NT2/D1 (cell line): ENCODE measurements at regions not wholly inside any gene's neighbourhood (a gene's known extent, or its start where the extent isn't known, plus 50 kb on each side); places are given as distances from the start of the nearest gene placed in this dataset.

ENCODE experiments used
- DNase-seq: peaks from one replicate; pipeline ENCODE4 v3.0.0-alpha.2; 2011; ENCODE audit warnings: low read depth, low spot score
- H3K27me3 ChIP-seq: 2 replicates; pipeline ENCODE4 v1.6.0; 2011; ENCODE audit warnings: mild to moderate bottlenecking; ENCODE audit not compliant: insufficient read length, insufficient read depth
- H3K36me3 ChIP-seq: 2 replicates; pipeline ENCODE4 v1.6.1; 2011; ENCODE audit warnings: mild to moderate bottlenecking, low read length, mixed read lengths; ENCODE audit not compliant: insufficient read depth, insufficient read length
- H3K4me1 ChIP-seq: 2 replicates; pipeline ENCODE4 v1.5.1; 2011; ENCODE audit not compliant: insufficient read depth, insufficient read length
- H3K4me3 ChIP-seq: 2 replicates; pipeline ENCODE4 v1.5.1; 2011; ENCODE audit warnings: low read depth; ENCODE audit not compliant: insufficient read length
- H3K9ac ChIP-seq: 2 replicates; pipeline ENCODE4 v1.6.0; 2011; ENCODE audit warnings: low read depth; ENCODE audit not compliant: insufficient read length
- H3K9me3 ChIP-seq: 2 replicates; pipeline ENCODE4 v1.5.1; 2011; ENCODE audit warnings: mild to moderate bottlenecking, low read length; ENCODE audit not compliant: insufficient read depth
- SUZ12 ChIP-seq: IDR thresholded peaks from 2 replicates; pipeline ENCODE4 v1.6.1; 2011; ENCODE audit not compliant: insufficient read length, insufficient read depth; ENCODE audit errors: extremely low read depth
- YY1 ChIP-seq: IDR thresholded peaks from 2 replicates; pipeline ENCODE4 v1.6.1; 2011; ENCODE audit not compliant: insufficient read length, insufficient read depth
- ZNF274 ChIP-seq: IDR thresholded peaks from 2 replicates; pipeline ENCODE4 v1.6.1; 2011; ENCODE audit warnings: mild to moderate bottlenecking, low read depth, low read length

GRCh38 chr5:164498438-164498837 is 993.0 kb downstream of the MAT2B start:
- no peak for TF ChIP-seq YY1
- no peak for TF ChIP-seq ZNF274
- TF ChIP-seq SUZ12, result no peak
- Histone ChIP-seq H3K36me3 (no peaks in the 10 kb centered on the region), H3K9me3 (no peaks in the 10 kb centered on the region), H3K4me1 (no peaks in the 10 kb centered on the region), H3K4me3 (no peak overlapping the region), H3K9ac (no peak overlapping the region), H3K27me3 (no peaks in the 10 kb centered on the region)
- DNase-seq, result peak; percentile 27

- TF ChIP-seq SUZ12 (no peak), ZNF274 (no peak), YY1 (no peak)
Observed at GRCh38 chr5:164500856-164501255, 995.4 kb downstream of the MAT2B start.

GRCh38 chr5:164501344-164501743 is 995.9 kb downstream of the MAT2B start:
- Histone ChIP-seq H3K9me3 (no peaks in the 10 kb centered on the region), H3K36me3 (no peaks in the 10 kb centered on the region), H3K27me3 (no peaks in the 10 kb centered on the region), H3K4me1 (no peaks in the 10 kb centered on the region), H3K4me3 (no peak overlapping the region), H3K9ac (no peak overlapping the region)
- no peak for DNase-seq
- TF ChIP-seq YY1, result no peak
- no peak for TF ChIP-seq ZNF274
- TF ChIP-seq SUZ12, result no peak

More at GRCh38 chr5:164500856-164501255, 995.4 kb downstream of the MAT2B start:
- H3K4me3 ChIP-seq, result no peak overlapping the region
- no peak overlapping the region for H3K9ac ChIP-seq
- no peaks in the 10 kb centered on the region for H3K36me3 ChIP-seq
- no peaks in the 10 kb centered on the region for H3K4me1 ChIP-seq
- H3K9me3 ChIP-seq, result no peaks in the 10 kb centered on the region
- no peak for DNase-seq
- H3K27me3 ChIP-seq, result no peaks in the 10 kb centered on the region

- Histone ChIP-seq H3K27me3 (no peaks in the 10 kb centered on the region), H3K4me3 (no peak overlapping the region), H3K36me3 (no peaks in the 10 kb centered on the region), H3K9ac (no peak overlapping the region), H3K4me1 (no peaks in the 10 kb centered on the region), H3K9me3 (no peaks in the 10 kb centered on the region)
- TF ChIP-seq ZNF274 (no peak), YY1 (no peak), SUZ12 (no peak)
- DNase-seq, result peak; percentile 30
Observed at GRCh38 chr5:164504141-164504772, 998.8 kb downstream of the MAT2B start.

- H3K27me3 ChIP-seq, result no peaks in the 10 kb centered on the region
- DNase-seq, result no peak
- H3K4me3 ChIP-seq, result no peak overlapping the region
- no peaks in the 10 kb centered on the region for H3K4me1 ChIP-seq
- TF ChIP-seq YY1 (no peak), ZNF274 (no peak), SUZ12 (no peak)
- no peaks in the 10 kb centered on the region for H3K36me3 ChIP-seq
- H3K9ac ChIP-seq, result no peak overlapping the region
- H3K9me3 ChIP-seq, result no peaks in the 10 kb centered on the region
Observed at GRCh38 chr5:164505791-164506190, 1000.4 kb downstream of the MAT2B start.

GRCh38 chr5:164518067-164518740 is 1012.8 kb downstream of the MAT2B start:
- no peak for TF ChIP-seq ZNF274
- no peak for TF ChIP-seq SUZ12
- no peak for TF ChIP-seq YY1
- Histone ChIP-seq H3K27me3 (no peaks in the 10 kb centered on the region), H3K9me3 (0 out of 2 replicates have a peak, but pooled peaks cover 2% of the 10 kb centered on the region), H3K4me3 (no peak overlapping the region), H3K9ac (no peak overlapping the region), H3K36me3 (no peaks in the 10 kb centered on the region), H3K4me1 (no peaks in the 10 kb centered on the region)
- no peak for DNase-seq

GRCh38 chr5:164518741-164519080 is 1013.3 kb downstream of the MAT2B start:
- no peaks in the 10 kb centered on the region for H3K4me1 ChIP-seq
- no peaks in the 10 kb centered on the region for H3K27me3 ChIP-seq

More at GRCh38 chr5:164518741-164519080, 1013.3 kb downstream of the MAT2B start:
- H3K36me3 ChIP-seq, result no peaks in the 10 kb centered on the region
- no peak overlapping the region for H3K4me3 ChIP-seq
- DNase-seq, result no peak
- no peaks in the 10 kb centered on the region for H3K9me3 ChIP-seq
- no peak overlapping the region for H3K9ac ChIP-seq
- TF ChIP-seq YY1 (no peak), ZNF274 (no peak), SUZ12 (no peak)
